ENCODE measurements at regions not wholly inside any gene's neighbourhood (a gene's known extent, or its start where the extent isn't known, plus 50 kb on each side); places are given as distances from the start of the nearest gene placed in this dataset.

- TF ChIP-seq CTCF (IDR thresholded peaks at IDR 0.05) = no peak
- TF ChIP-seq PRDM15 (CRISPR knock-in tag; IDR thresholded peaks at IDR 0.05) = no peak
- TF ChIP-seq TP53 (CRISPR knock-in tag; IDR thresholded peaks at IDR 0.05) = no peak
- TF ChIP-seq MAX (CRISPR knock-in tag; IDR thresholded peaks at IDR 0.05) = no peak
- TF ChIP-seq USF1 (CRISPR knock-in tag; IDR thresholded peaks at IDR 0.05) = no peak
- TF ChIP-seq ZBTB43 (CRISPR knock-in tag; IDR thresholded peaks at IDR 0.05) = no peak
- TF ChIP-seq ARID4B (CRISPR knock-in tag; IDR thresholded peaks at IDR 0.05; ENCODE audit: borderline replicate concordance) = no peak
These were observed 66.8 kb upstream of the RASGRP1 start for GRCh38 chr15:38631119-38632075.
